Nephron progenitor cell (in vitro differentiated cells): ENCODE measurements at regions not wholly inside any gene's neighbourhood (a gene's known extent, or its start where the extent isn't known, plus 50 kb on each side); places are given as distances from the start of the nearest gene placed in this dataset.
A peak's percentile ranks its signal among the peaks of the same experiment; 100 is the strongest.

ENCODE experiments used
- DNase-seq: peaks from one replicate; pipeline ENCODE4 v3.0.0; 2021
- H3K27ac Mint-ChIP-seq: 2 replicates; pipeline ENCODE4 v1.8.0; 2021; ENCODE audit warnings: mild to moderate bottlenecking, moderate library complexity, mixed read lengths
- H3K27me3 Mint-ChIP-seq: 2 replicates; pipeline ENCODE4 v1.8.0; 2021; ENCODE audit warnings: mild to moderate bottlenecking, low read depth, mixed read lengths; ENCODE audit not compliant: poor library complexity
- H3K36me3 Mint-ChIP-seq: 2 replicates; pipeline ENCODE4 v1.8.0; 2021; ENCODE audit warnings: low read depth, mixed read lengths
- H3K4me1 Mint-ChIP-seq: 2 replicates; pipeline ENCODE4 v1.8.0; 2021; ENCODE audit warnings: mixed read lengths
- H3K4me3 Mint-ChIP-seq: 2 replicates; pipeline ENCODE4 v1.8.0; 2021; ENCODE audit warnings: mild to moderate bottlenecking, moderate library complexity, mixed read lengths
- H3K9me3 Mint-ChIP-seq: 2 replicates; pipeline ENCODE4 v1.8.0; 2021; ENCODE audit warnings: mild to moderate bottlenecking, moderate library complexity, mixed read lengths
- TF ChIP-seq, protein P1 (sequence below): fragments of 200-600 bp; sonication (generic); IDR thresholded peaks from 2 replicates; pipeline ENCODE4 v1.5.0; 2021; ENCODE audit warnings: antibody characterized with exemption

GRCh38 chr18:1653873-1654272, 749.2 kb downstream of the ADCYAP1 start:
- TF ChIP-seq, protein P1, sequence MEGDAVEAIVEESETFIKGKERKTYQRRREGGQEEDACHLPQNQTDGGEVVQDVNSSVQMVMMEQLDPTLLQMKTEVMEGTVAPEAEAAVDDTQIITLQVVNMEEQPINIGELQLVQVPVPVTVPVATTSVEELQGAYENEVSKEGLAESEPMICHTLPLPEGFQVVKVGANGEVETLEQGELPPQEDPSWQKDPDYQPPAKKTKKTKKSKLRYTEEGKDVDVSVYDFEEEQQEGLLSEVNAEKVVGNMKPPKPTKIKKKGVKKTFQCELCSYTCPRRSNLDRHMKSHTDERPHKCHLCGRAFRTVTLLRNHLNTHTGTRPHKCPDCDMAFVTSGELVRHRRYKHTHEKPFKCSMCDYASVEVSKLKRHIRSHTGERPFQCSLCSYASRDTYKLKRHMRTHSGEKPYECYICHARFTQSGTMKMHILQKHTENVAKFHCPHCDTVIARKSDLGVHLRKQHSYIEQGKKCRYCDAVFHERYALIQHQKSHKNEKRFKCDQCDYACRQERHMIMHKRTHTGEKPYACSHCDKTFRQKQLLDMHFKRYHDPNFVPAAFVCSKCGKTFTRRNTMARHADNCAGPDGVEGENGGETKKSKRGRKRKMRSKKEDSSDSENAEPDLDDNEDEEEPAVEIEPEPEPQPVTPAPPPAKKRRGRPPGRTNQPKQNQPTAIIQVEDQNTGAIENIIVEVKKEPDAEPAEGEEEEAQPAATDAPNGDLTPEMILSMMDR, result no peak
- no peak overlapping the region for H3K27ac Mint-ChIP-seq
- no peaks in the 10 kb centered on the region for H3K9me3 Mint-ChIP-seq
- no peaks in the 10 kb centered on the region for H3K27me3 Mint-ChIP-seq
- no peaks in the 10 kb centered on the region for H3K36me3 Mint-ChIP-seq
- DNase-seq, result no peak
- H3K4me1 Mint-ChIP-seq, result peaks cover 7% of the 10 kb centered on the region
- H3K4me3 Mint-ChIP-seq, result no peak overlapping the region

GRCh38 chr18:1657876-1658275, 753.2 kb downstream of the ADCYAP1 start:
- Mint-ChIP-seq H3K9me3 (no peaks in the 10 kb centered on the region), H3K36me3 (no peaks in the 10 kb centered on the region)

GRCh38 chr18:1658908-1659566, 754.4 kb downstream of the ADCYAP1 start:
- Mint-ChIP-seq H3K9me3 (no peaks in the 10 kb centered on the region), H3K4me1 (peaks cover 30% of the 10 kb centered on the region), H3K27me3 (no peaks in the 10 kb centered on the region), H3K4me3 (peak overlapping the region; percentile 7), H3K36me3 (no peaks in the 10 kb centered on the region), H3K27ac (peak overlapping the region; percentile 2)
- TF ChIP-seq, protein P1, result no peak
- DNase-seq, result peak; percentile 4

More at GRCh38 chr18:1657876-1658275, 753.2 kb downstream of the ADCYAP1 start:
- TF ChIP-seq, protein P1, result no peak
- H3K27me3 Mint-ChIP-seq, result no peaks in the 10 kb centered on the region
- no peak overlapping the region for H3K27ac Mint-ChIP-seq
- H3K4me3 Mint-ChIP-seq, result no peak overlapping the region
- H3K4me1 Mint-ChIP-seq, result peaks cover 33% of the 10 kb centered on the region
- DNase-seq, result no peak

GRCh38 chr18:1663879-1664705, 759.4 kb downstream of the ADCYAP1 start:
- H3K36me3 Mint-ChIP-seq, result no peaks in the 10 kb centered on the region
- H3K9me3 Mint-ChIP-seq, result no peaks in the 10 kb centered on the region
- DNase-seq, result peak; percentile 68
- peaks cover 38% of the 10 kb centered on the region for H3K4me1 Mint-ChIP-seq
- H3K27ac Mint-ChIP-seq, result no peak overlapping the region
- no peaks in the 10 kb centered on the region for H3K27me3 Mint-ChIP-seq
- TF ChIP-seq, protein P1, result peak; percentile 69
- no peak overlapping the region for H3K4me3 Mint-ChIP-seq

DNA sequence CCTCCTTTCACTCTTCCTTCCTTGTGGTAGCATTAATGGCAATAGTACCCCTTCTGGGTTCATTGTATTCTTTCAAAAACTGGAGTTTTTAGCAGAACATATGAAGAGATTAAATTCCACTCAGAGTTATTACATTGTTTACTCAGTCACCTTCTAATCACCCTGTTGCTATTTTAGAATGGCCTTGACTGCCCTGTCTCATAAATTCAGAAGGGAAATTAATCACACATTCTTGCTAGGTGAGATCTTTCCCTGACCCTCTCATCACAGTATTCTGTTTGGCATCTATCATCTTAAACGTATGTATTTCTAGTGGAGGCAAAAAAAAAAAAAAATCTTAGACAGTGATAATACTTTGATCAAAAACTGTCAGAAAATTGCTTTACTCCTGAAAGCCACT, 760.4 kb downstream of the ADCYAP1 start:
- Mint-ChIP-seq H3K4me1 (peaks cover 30% of the 10 kb centered on the region), H3K27me3 (peaks cover 4% of the 10 kb centered on the region)
- TF ChIP-seq, protein P1, result no peak

More for the DNA sequence above, 760.4 kb downstream of the ADCYAP1 start:
- Mint-ChIP-seq H3K36me3 (no peaks in the 10 kb centered on the region), H3K4me3 (no peak overlapping the region), H3K9me3 (no peaks in the 10 kb centered on the region), H3K27ac (peak overlapping the region; percentile 21)
- no peak for DNase-seq
